ENCODE measurements at regions not wholly inside any gene's neighbourhood (a gene's known extent, or its start where the extent isn't known, plus 50 kb on each side); places are given as distances from the start of the nearest gene placed in this dataset.

DNA sequence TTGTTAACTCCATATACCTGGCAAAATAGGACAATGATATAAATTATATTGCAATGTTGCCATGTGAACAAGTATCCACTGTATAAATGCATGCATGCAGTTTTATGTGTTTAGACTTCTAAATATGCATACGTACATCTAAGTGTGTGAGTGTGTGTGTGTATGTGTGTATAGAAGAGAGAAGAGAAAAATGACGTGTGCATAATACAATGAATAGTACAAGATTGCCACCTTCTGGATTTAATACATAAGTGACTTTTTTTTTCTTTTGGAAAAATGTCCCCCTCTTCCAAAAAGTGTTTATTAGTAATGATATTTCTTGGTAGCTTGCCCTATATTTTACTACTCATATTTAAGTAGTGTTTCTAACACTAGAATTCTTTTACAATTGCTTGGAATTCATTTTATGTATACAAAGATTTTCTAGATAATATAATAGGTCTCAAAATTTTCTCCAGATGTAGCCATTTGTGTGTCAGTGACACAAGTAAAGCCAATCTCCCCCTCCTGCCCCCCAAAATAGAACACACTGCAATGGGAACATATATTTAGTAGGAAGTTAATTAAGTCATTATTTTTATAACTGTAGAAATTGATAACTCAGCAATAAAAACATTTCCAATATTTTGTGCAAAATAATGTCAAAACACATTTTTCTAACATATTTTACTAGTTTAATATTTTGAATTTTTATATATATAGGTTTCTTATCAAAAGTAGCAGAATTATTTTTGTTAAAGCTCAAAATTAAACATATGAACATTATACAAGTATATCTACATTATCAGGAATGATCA, 783.3 kb upstream of the ATXN8OS start:
- Histone ChIP-seq H3K9me3 (ENCODE audit: control insufficient read depth, insufficient read depth, low read length) (no peaks in the 10 kb centered on the region), H3K36me3 (ENCODE audit: control insufficient read depth, insufficient read depth, low read length) (no peaks in the 10 kb centered on the region), H3K4me3 (ENCODE audit: low read length) (no peak overlapping the region), H3K27ac (ENCODE audit: low read length) (no peak overlapping the region), H3K27me3 (ENCODE audit: control insufficient read depth, insufficient read depth, low read length) (no peaks in the 10 kb centered on the region), H3K4me1 (ENCODE audit: control insufficient read depth, insufficient read depth, low read length) (no peaks in the 10 kb centered on the region)
- Mint-ChIP-seq H3K27me3 (ENCODE audit: low read depth in 2 of 2) (no peaks in the 10 kb centered on the region), H3K4me1 (no peaks in the 10 kb centered on the region), H3K27ac (no peak overlapping the region), H3K4me3 (no peak overlapping the region), H3K9me3 (peaks cover 9 to 10% of the 10 kb centered on the region in 2 donors), H3K36me3 (no peaks in the 10 kb centered on the region)
- TF ChIP-seq, protein P1, sequence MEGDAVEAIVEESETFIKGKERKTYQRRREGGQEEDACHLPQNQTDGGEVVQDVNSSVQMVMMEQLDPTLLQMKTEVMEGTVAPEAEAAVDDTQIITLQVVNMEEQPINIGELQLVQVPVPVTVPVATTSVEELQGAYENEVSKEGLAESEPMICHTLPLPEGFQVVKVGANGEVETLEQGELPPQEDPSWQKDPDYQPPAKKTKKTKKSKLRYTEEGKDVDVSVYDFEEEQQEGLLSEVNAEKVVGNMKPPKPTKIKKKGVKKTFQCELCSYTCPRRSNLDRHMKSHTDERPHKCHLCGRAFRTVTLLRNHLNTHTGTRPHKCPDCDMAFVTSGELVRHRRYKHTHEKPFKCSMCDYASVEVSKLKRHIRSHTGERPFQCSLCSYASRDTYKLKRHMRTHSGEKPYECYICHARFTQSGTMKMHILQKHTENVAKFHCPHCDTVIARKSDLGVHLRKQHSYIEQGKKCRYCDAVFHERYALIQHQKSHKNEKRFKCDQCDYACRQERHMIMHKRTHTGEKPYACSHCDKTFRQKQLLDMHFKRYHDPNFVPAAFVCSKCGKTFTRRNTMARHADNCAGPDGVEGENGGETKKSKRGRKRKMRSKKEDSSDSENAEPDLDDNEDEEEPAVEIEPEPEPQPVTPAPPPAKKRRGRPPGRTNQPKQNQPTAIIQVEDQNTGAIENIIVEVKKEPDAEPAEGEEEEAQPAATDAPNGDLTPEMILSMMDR (IDR thresholded peaks at IDR 0.05): no peak
- ATAC-seq (no peak), DNase-seq (no peak)
- no CpG with 5 or more reads among the region's 2 CpGs for WGBS (ENCODE audit: insufficient coverage)
- intact Hi-C loops (cut with micrococcal nuclease): no loop called here

DNA sequence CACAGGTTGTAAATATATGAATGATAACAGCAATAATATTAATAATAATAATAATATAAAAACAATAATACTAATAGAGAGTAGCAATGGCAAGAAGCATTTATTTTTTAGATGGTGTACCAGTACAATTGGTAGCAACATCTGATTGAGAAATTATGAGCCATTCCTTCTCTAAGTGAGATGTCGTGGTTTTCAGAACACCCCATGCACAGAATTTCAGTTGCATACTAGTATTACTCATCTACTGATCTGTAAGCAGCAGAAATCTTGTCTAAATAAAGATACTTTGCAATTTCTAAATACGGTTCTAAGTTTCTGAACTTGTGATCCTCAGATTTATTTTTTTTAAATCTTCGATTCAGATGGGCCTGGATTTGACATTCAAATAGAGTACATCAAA, 788.0 kb upstream of the ATXN8OS start:
- WGBS (ENCODE audit: insufficient coverage): 66% methylated on average over 3 of the region's 3 CpGs
- Mint-ChIP-seq H3K27me3 (ENCODE audit: low read depth in 2 of 2) (no peaks in the 10 kb centered on the region), H3K9me3 (peaks cover 7 to 9% of the 10 kb centered on the region in 2 donors), H3K36me3 (no peaks in the 10 kb centered on the region), H3K4me1 (no peaks in the 10 kb centered on the region), H3K27ac (no peak overlapping the region), H3K4me3 (no peak overlapping the region)
- TF ChIP-seq, protein P1 (IDR thresholded peaks at IDR 0.05): no peak
- H3K27me3 ChIP-seq (ENCODE audit: control insufficient read depth, insufficient read depth, low read length): no peaks in the 10 kb centered on the region
- ATAC-seq: no peak
- H3K27ac ChIP-seq (ENCODE audit: low read length): no peak overlapping the region
- intact Hi-C loops (cut with micrococcal nuclease): no loop called here
- H3K9me3 ChIP-seq (ENCODE audit: control insufficient read depth, insufficient read depth, low read length): no peaks in the 10 kb centered on the region
- no peaks in the 10 kb centered on the region for H3K36me3 ChIP-seq (ENCODE audit: control insufficient read depth, insufficient read depth, low read length)
- no peak for DNase-seq
- no peaks in the 10 kb centered on the region for H3K4me1 ChIP-seq (ENCODE audit: control insufficient read depth, insufficient read depth, low read length)
- H3K4me3 ChIP-seq (ENCODE audit: low read length): no peak overlapping the region

DNA sequence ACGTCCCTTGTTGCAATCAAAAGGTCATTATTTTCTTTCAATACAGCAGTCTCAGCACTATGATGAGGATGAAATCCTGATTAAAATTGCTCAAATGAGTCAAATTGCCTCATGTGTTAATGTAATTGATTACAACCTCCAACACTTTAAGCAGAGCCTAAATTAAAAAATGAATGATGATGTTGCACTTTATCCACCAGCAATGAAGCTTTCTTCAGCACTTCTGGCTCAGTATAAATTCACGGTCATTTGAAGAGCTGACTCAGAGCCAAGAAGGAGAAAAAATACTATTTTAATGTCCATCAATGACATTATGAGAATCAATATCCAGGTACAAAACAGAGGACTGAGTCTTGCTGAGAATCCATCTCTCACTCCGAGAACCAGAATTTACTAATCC, 792.6 kb upstream of the ATXN8OS start:
- Histone ChIP-seq H3K4me3 (ENCODE audit: low read length) (no peak overlapping the region), H3K36me3 (ENCODE audit: control insufficient read depth, insufficient read depth, low read length) (no peaks in the 10 kb centered on the region), H3K4me1 (ENCODE audit: control insufficient read depth, insufficient read depth, low read length) (no peaks in the 10 kb centered on the region), H3K27ac (ENCODE audit: low read length) (no peak overlapping the region), H3K9me3 (ENCODE audit: control insufficient read depth, insufficient read depth, low read length) (no peaks in the 10 kb centered on the region), H3K27me3 (ENCODE audit: control insufficient read depth, insufficient read depth, low read length) (no peaks in the 10 kb centered on the region)
- Mint-ChIP-seq H3K4me3 (no peak overlapping the region), H3K9me3 (peaks cover 13 to 16% of the 10 kb centered on the region in 2 donors), H3K4me1 (no peaks in the 10 kb centered on the region), H3K27me3 (ENCODE audit: low read depth in 2 of 2) (no peaks in the 10 kb centered on the region), H3K27ac (no peak overlapping the region), H3K36me3 (no peaks in the 10 kb centered on the region)
- intact Hi-C loops (cut with micrococcal nuclease): no loop called here
- TF ChIP-seq, protein P1 (IDR thresholded peaks at IDR 0.05): no peak
- 82% methylated on average over 3 of the region's 3 CpGs for WGBS (ENCODE audit: insufficient coverage)
- DNase-seq (no peak), ATAC-seq (no peak)

DNA sequence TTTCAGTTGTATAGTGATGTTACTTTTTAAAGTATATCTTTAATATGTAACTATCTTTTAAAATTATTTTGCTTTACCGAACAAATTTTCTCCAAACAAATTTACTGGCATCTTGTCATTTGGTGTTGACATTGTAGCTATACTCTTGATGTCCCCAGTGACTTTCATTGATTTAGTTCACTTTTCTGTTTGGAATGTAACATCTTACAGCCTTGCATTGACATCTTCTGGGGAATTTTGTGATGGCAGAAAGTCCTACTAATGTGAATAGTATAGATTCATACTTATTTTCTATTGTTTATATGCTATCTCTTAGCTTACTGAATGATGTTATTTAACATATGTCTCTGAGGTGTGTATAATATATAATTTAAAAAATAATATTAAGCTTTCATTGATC, 800.9 kb upstream of the ATXN8OS start:
- Histone ChIP-seq H3K27me3 (ENCODE audit: control insufficient read depth, insufficient read depth, low read length) (no peaks in the 10 kb centered on the region), H3K4me1 (ENCODE audit: control insufficient read depth, insufficient read depth, low read length) (no peaks in the 10 kb centered on the region), H3K9me3 (ENCODE audit: control insufficient read depth, insufficient read depth, low read length) (no peaks in the 10 kb centered on the region), H3K27ac (ENCODE audit: low read length) (no peak overlapping the region), H3K4me3 (ENCODE audit: low read length) (no peak overlapping the region), H3K36me3 (ENCODE audit: control insufficient read depth, insufficient read depth, low read length) (no peaks in the 10 kb centered on the region)
- no peaks in the 10 kb centered on the region for H3K27me3 Mint-ChIP-seq (ENCODE audit: low read depth in 2 of 2)
- intact Hi-C loops (cut with micrococcal nuclease): no loop called here
- ATAC-seq (no peak), DNase-seq (no peak)
- TF ChIP-seq, protein P1 (IDR thresholded peaks at IDR 0.05): no peak
- H3K4me1 Mint-ChIP-seq: no peaks in the 10 kb centered on the region
- H3K9me3 Mint-ChIP-seq: peaks cover 5 to 7% of the 10 kb centered on the region in 2 donors
- no peak overlapping the region for H3K27ac Mint-ChIP-seq
- no peaks in the 10 kb centered on the region for H3K36me3 Mint-ChIP-seq
- WGBS (ENCODE audit: insufficient coverage): no CpG with 5 or more reads among the region's 1 CpG
- H3K4me3 Mint-ChIP-seq: no peak overlapping the region

Data from natural killer cell (primary cell).